Fibroblast of pulmonary artery (primary cell): ENCODE measurements at regions not wholly inside any gene's neighbourhood (a gene's known extent, or its start where the extent isn't known, plus 50 kb on each side); places are given as distances from the start of the nearest gene placed in this dataset.
A peak's percentile ranks its signal among the peaks of the same experiment; 100 is the strongest.
"Not testable (repeated sequence)": the region's sequence is repeated elsewhere in the genome, so short reads cannot be mapped to it uniquely, and the experiment has no call there.

Source experiments
- DNase-seq: peaks from one replicate; pipeline ENCODE4 v3.0.0-alpha.2; 2010; ENCODE audit warnings: low read depth
- H3K4me3 ChIP-seq: replicated peaks from 2 replicates; pipeline ENCODE4 v1.5.1; 2011; ENCODE audit warnings: low read depth, mild to moderate bottlenecking, control low read depth, low read length, moderate library complexity
- CTCF ChIP-seq: IDR thresholded peaks from 2 replicates; pipeline ENCODE4 v1.5.1; 2011; ENCODE audit warnings: mild to moderate bottlenecking, control low read depth, low read length, inconsistent platforms; ENCODE audit errors: missing control alignments

GRCh38 chr13:37966266-37966665 is 96.7 kb upstream of the TRPC4 start:
- no peak for TF ChIP-seq CTCF
- DNase-seq = no peak

GRCh38 chr13:37960427-37960826 is 90.9 kb upstream of the TRPC4 start:
- H3K4me3 ChIP-seq = no peak overlapping the region
- peak; percentile 3 for DNase-seq
- peak; percentile 40 for TF ChIP-seq CTCF

More at GRCh38 chr13:37966266-37966665, 96.7 kb upstream of the TRPC4 start:
- no peak overlapping the region for H3K4me3 ChIP-seq

GRCh38 chr13:37959284-37959683 is 89.7 kb upstream of the TRPC4 start:
- no peak for DNase-seq
- no peak for TF ChIP-seq CTCF
- no peak overlapping the region for H3K4me3 ChIP-seq

GRCh38 chr13:37956536-37956935 is 87.0 kb upstream of the TRPC4 start:
- DNase-seq = no peak
- no peak for TF ChIP-seq CTCF

GRCh38 chr13:37954597-37954996 is 85.0 kb upstream of the TRPC4 start:
- not testable (repeated sequence) for DNase-seq, H3K4me3 ChIP-seq

More at GRCh38 chr13:37956536-37956935, 87.0 kb upstream of the TRPC4 start:
- no peak overlapping the region for H3K4me3 ChIP-seq

GRCh38 chr13:37954191-37954590 is 84.6 kb upstream of the TRPC4 start:
- no peak for DNase-seq
- TF ChIP-seq CTCF = no peak
- no peak overlapping the region for H3K4me3 ChIP-seq

- H3K4me3 ChIP-seq = no peak overlapping the region
- DNase-seq = no peak
- no peak for TF ChIP-seq CTCF
Observed at GRCh38 chr13:37953696-37954095, 84.1 kb upstream of the TRPC4 start.
